ENCODE measurements at regions not wholly inside any gene's neighbourhood (a gene's known extent, or its start where the extent isn't known, plus 50 kb on each side); places are given as distances from the start of the nearest gene placed in this dataset.

DNA sequence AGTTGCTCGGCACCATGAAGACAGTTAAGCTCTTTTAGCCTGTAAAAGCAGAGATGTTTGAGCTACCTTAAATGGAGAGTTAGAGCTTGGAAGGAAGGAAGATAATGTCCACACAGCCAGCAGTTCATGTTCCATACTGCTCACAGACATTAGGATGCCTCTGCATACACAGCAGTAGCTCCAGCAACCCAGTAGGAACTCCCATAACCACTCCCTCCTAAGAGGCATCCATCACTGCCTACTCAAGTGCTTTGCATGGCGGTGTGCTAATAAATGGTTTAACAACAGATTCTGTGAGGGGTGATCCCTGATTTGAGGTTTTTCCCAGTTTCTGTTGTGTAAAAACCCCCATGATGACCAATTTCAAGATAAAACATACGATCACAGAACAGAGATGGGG lies 286.4 kb downstream of the HACE1 start:
- no peak for DNase-seq (ENCODE audit: low read depth)

DNA sequence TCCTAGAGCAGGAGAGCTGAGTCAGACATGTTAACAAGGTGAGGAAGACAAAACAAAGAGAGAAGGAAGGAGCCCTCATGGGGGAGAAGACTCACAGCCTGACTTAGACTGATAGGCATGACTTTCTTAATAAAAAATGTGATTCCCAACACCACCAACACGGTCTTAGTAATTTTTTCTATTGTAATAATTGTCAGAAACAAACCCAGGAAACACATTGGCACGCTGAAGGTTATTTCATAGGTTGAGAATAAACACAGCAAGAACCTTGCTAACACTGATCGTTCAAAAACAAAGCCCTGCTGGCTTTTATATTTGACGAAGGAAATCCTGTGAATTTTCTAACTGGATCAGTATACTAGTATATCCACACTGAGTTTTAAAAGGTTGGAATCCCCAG lies 286.8 kb downstream of the HACE1 start:
- DNase-seq (ENCODE audit: low read depth), result no peak

DNA sequence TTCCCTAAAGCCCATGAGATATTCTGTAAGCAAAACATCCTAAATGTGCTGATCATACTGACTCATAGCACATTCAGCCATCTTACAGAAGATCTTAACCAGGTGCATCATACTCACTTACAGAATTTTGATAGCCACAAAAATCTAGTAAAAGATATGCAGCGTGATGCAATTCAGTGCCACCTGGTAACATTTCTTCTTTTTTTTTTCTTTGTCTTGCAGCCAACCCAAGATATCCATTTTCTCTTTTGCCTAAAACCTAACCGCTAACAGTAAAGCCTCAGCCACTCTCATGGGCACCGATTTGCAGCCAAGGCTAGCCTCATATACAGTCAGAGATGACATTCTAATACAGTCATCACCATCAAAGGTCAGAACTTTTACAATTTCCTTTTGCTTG lies 293.3 kb downstream of the HACE1 start:
- DNase-seq (ENCODE audit: low read depth), result no peak

DNA sequence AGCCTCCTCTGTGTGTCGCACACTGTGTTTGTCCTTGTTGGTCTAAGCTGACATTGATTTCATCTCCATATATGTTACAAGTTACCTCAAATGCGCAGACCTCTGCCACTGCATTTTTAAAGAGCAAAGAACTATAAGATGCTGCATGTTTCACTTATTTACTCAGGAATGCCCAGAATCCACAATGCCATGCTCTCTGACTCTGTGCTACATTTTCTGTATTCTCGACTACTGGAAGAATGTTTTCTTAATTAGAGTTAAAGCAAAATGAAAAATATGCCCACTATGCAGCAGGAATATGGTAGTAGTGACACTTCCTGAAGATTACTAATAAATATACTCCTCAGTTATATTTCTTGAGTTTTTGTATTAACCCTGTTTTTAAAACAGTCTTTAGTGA lies 296.4 kb downstream of the HACE1 start:
- DNase-seq (ENCODE audit: low read depth), result no peak

DNA sequence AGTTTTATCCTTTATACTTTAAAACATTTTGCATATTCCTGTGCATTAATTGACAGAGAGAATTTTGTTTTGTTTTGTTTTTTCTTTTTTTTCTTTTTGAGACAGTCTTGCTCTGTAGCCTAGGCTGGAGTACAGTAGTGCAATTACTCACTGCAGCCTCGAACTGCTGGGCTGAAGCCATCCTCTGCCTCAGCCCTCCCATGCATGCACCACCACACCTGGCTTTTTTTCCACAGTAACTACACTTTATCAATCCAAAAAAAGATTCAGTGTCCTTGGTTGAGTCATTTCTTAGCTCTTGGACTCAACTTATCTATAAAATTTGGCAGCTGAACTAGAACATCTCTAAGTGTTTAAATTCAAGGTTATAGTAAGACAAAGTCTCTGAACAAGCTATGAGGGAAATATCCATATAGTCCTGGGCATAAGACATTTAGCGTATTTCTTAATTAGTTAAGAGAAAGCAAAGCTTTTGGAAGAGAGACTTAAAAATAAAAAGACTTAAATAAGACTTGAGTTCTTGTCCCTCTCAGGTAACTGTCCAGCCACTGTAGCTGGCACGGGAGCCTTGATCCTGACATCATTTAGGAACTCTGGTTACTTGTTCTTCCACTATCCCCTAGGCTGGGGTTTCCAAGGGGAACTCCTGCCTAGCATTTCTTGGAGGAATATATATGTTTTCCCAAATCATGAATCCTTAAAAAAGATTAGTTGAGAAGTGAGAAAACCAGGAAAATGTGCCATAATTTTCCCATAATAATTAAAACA lies 300.1 kb downstream of the HACE1 start:
- no peak for DNase-seq (ENCODE audit: low read depth)

DNA sequence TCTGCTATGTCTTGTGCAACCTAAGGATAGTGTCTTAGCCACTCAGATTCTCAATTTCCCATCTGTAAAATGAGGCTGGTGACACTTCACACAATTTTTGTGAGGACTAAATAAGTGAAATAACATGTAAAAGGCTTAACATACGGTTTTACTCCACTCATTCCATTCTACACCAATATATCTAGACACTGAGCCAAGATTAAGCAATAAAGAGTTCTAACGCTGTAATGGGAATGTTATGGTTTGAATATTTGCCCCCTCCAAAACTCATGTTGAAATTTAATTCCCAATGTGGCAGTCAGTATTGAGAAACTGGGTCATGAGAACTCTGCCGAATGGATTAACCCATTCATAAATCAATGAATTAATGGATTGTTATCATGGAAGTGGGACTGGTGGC lies 301.0 kb downstream of the HACE1 start:
- peak; percentile 27 for DNase-seq (ENCODE audit: low read depth)

DNA sequence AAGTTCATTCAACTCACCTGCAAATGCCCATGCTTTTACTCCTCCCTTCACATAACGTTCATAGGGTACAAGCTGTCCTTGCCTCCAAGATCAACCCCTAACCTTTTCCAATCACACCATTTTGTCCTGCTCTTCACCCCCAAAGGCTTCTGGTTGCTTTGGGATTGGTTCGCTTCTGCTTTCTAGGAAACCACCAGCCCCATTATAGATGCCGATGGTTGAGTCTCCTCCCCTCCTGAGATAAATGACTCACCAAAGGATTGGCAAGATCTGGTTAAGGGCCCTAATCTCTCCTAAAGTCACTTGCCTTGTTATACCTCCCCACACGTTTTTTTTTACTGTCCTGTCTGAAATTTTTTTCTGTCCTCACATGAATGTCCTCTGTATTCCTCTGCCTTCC lies 311.4 kb downstream of the HACE1 start:
- DNase-seq (ENCODE audit: low read depth), result no peak

DNA sequence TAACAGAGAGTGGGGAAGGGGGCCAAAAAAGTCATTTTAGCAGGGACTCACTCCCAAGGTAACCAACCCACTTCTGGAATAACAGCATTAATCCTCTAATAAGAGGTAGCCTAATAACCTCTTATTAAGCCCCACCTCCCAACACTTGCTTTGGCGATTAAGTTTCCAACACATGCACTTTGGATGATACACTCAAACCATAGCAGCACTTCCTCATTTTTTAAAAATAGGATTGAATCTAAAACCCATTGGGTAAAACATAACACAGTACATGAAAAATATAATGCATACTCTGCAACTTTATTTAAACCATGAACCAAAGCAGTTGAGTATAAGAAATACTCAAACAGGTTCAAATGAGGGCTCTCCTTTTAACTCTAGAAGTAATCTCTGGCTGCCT lies 318.3 kb downstream of the HACE1 start:
- no peak for DNase-seq (ENCODE audit: low read depth)

DNA sequence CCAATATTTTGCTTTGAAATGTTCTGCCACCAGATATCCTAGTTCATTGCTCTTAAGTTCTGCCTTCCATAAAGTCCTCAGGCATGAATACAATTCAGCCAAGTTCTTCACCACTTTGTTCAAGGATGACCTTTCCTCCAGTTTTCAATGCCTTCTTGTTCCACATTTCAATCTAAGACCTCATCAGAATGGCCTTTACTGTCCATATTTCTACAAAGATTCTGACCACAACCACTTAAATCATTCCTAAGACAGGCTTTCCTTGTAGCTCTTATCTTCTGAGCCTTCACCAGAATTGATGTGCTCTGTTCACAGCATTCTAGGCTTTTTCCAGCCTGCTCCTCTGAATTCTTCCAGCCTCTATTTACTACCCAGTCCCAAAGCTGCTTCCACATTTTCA lies 319.0 kb downstream of the HACE1 start:
- DNase-seq (ENCODE audit: low read depth), result no peak

DNA sequence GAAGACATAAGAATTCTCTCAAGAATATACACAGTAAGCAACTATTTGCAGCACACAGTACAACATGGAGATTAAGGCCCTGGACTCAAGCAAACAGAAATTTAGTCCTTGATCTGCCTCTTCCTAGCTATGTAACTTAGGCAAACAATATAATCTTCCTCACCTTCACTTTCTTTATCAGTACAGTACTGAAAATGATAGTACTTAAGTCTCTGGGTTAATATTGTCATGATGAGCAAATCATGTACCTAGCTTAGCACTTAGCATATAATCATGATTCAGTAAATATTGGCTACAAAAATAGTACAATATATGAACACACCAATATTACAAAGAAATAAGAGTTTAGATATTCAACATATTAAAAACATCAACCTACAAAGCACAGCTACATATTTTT lies 320.5 kb downstream of the HACE1 start:
- DNase-seq (ENCODE audit: low read depth), result no peak

DNA sequence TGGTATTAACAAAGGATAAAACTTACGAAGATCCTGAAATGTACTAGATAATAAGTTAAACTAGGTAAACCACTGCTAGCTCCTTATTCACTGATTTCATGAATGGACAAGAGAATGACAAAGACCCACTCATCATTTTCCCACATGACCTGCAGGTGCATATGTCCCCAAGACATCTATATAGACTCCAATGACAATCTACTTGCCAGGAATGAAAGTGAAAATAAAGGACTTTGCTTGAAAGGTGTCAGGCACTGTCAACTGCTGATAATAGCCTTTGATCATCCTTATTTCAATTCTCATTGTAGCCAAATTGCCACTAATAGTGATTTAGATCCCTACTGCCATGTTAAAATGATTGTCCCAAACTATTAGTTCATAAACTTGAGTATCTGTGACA lies 321.8 kb downstream of the HACE1 start:
- DNase-seq (ENCODE audit: low read depth), result no peak

DNA sequence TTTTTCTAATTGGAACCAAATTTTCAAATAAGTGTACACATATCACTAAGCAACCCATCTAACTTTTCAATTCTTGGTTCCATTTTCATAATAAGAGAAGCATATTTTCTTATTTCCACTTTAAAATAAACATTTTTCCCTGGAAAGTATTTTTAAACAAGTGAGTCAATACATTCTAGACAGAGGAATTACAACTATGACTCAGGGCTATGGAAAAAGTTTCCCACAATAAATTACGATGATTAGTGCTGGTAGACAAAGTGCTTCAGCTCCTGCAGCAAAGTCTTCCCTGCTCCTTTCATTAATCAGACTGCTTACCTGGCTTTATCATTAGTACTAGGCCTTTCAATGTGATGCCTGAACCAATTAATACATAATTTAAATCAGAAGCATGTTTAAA lies 322.5 kb downstream of the HACE1 start:
- DNase-seq (ENCODE audit: low read depth), result no peak

DNA sequence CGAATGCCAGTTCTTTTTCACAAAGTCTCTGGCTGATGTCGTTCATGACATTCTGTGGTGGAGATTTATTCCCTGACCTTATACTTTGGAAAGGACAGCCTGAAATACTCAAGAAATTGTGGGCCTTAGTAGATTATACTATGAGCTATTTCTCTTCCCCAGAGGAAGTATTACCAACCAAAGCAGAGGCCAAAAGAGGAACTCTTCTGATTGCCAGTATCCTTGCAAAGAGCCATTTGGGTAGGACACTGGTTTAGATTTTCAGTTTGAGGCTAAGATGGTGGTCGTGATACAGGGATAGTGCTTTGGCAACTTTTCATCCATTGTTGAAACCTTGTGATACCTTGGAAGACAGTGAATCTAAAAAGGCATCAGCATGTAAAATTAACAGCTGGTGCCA lies 327.3 kb downstream of the HACE1 start:
- DNase-seq (ENCODE audit: low read depth), result no peak

DNA sequence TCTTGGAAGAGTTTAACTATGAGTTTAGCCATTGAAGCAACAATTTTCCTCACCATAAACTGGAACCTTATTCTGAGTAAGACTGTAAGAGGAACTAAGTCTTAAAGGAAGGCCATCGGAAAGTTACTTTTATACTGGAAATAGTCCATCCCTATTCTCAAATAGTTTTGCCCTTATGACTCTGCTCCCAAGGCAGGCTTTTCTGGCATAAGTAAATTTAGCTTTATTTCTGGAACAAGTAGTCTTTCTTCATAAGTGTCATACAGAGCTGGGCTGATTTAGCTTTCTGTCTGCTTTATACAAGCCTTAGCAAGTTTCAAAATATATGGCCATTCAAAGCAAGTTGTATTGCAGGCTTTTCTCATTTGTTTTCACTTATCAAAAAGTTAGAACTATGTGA lies 328.1 kb downstream of the HACE1 start:
- no peak for DNase-seq (ENCODE audit: low read depth)

DNA sequence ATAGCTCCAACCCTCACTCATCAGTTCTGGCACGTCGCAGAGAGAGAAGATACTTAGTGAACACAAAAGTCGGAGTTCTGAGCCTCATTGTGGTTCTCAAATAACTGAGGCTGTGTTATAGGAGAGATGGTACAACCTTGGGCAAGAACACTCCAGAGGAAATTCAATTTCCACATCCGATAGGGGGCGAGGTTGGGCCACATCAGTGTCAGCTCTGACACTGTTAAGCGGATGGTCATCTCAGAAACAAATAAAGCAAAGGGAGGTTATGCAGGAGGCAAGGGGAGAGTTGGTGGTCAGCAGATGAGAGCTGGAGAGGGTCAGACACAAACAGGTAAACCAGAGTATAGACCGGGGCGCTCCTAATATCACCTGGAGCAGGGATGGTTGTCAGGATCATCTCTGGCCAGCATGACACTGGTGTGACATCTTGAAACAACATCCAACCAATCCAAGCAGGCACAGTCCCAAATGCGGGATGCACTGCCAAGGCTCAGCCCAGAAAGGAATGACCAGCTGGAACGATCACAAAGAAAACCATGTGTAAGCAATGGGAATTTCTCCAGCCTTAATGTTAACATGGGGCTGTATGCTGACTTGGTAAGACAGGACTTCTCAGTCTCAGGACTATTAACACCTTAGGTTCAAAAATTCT lies 331.8 kb downstream of the HACE1 start:
- DNase-seq (ENCODE audit: low read depth), result peak; percentile 13

DNA sequence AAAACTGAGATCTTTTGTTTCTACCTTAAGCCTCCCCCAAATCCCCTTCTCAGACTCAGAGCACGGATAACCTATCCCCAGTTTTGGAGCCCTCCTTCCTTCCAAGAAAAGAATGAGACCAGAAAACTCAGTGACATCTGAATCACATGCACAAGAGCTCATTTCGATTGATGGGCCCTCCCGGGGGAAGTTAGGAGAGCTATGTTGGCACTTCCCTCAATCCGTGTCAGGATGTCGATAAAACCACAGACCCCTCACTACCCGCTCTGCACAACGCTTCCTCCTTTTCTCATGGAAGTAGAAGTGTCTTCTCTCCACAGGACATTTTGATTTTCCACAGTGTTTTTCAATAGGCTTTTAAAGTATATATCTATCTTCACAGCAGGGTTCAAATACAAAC lies 332.4 kb downstream of the HACE1 start:
- DNase-seq (ENCODE audit: low read depth), result no peak

DNA sequence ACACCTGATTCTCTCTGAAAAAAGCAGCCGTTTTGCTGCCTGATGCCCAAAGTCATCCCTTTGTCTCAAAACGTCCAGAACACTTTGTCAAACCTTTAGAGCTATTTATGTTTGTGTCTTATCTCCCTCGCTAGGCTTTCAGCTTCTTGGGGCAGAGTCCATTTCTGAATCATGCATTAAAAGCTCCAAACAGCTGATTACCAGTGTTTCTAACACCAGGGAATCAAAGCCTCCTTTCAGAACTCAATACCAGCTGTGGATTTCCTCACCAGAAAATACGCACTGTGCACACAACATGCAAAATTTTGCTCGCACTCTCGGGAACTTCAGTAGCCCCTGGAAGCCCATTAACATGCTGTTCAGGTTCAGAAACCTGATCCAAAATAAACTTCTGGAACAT lies 333.3 kb downstream of the HACE1 start:
- no peak for DNase-seq (ENCODE audit: low read depth)

DNA sequence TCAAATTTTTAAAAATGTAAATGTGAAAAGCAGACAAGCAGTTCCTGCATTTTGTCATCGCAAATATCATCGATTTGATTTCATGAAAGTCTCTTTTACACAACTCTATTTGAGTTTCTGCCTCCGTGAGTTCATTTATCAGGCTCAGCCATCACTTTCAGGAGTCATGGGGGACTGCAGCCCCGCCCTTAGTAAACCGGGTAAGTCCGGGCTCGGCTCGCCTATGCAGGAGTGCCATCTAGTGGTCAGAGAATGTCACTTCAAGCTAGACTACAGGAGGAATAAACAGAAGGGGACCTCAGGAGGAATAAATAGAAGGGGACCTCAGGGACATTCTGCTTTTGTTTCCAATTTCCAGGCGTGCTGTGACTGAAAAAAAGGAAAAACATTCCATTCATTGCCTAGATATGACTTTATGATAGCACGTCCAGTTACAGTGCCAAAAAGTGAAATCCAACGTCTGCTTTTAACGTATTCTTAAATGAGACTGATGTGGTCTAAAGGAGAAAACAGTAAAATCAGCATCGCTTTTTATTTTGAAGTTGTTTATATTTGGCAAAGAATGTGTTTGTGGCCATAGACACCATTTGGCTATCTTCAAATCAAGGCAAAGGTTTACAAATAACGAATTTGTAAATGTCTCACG lies 333.9 kb downstream of the HACE1 start:
- peak; percentile 59 for DNase-seq (ENCODE audit: low read depth)

DNA sequence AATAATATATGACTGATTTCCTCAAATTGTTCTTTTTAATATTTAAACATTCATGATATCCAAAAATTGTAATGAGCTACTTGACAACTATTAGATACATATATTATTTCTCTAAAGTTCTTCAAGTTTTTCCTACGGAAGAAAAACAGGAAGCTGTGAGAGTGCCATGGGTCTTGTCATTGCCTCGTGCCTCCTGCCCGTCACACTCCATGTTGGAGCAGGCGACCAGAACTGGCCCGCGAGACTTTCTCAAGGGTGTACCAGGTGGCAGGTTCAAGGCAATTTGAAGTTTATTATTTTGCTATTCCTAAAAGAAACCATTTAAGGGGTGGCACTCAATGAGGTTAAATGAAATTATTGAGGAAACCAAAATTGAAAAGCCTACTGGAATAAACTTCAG lies 337.2 kb downstream of the HACE1 start:
- DNase-seq (ENCODE audit: low read depth), result no peak

DNA sequence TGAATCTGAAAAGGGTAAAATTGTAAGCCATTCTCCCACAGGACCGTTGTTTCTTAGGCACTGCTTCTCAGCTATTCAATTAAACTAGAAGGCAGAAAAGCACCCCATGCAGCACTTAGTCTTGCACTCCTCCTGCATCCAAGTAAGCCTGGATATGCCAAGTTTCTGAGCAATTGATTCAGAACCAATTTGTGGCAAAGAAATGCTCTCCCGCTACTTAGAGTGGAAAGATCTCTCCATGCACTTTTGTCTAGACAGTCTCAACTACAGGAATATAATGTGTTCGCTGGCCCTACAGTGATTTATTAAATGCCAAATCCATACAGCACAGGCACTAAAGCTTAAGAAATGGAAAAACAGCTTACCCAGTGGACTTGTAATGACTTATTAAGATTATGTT lies 338.5 kb downstream of the HACE1 start:
- DNase-seq (ENCODE audit: low read depth), result no peak

DNA sequence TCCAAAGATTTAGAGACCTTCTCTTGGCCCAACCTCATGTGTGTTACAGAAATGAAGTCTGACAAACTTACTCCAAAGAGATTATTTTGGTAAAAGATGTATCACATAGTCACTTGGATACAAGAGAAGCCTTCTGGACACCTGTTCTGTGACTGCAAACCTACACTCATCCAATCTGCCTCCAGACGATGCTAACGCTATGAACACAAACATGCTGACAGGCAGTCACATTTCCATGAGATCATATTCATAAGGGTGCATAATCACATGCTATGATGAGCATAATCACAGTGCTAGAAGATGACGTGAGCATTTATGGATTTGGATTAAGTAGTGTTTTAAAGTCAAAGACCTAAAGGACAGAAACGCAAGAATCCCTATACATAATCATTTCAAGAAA lies 340.2 kb downstream of the HACE1 start:
- DNase-seq (ENCODE audit: low read depth), result no peak

DNA sequence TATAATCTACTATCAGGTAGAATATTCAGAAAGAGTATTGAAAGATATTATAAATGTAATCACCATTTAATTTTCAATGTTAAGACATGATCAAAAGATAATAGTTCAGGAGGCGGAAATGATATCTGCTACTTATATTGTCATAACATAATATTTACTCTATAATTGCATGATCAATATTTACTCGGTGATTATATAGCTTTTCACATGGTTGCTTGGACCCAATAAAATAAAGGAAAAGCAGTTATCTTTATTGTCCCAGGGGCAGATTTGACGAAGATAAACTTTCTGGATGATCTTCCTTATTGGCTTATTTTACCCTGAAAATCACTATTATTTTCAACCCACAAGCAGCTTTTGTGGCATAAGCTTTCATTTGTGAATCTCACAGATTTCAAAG lies 350.4 kb downstream of the HACE1 start:
- DNase-seq (ENCODE audit: low read depth), result no peak

DNA sequence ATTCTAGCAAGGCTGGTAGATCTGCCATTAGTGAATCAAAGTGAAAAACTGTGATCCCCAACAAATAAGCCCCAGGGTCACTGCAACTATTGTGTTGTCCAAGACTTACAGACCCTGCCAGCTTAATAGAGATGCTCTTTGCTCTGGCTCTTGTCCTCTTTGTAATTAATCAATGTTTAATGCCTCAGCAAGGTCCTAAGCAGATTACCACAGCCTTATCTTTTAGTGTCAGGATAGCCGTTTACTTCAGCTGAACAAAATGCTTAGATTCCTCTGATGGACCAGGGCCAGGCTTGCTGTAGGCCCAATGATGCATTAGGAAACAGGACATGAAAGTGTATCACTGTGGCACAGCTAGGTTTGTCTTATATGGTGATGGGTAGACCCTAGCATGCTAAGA lies 353.3 kb downstream of the HACE1 start:
- no peak for DNase-seq (ENCODE audit: low read depth)

DNA sequence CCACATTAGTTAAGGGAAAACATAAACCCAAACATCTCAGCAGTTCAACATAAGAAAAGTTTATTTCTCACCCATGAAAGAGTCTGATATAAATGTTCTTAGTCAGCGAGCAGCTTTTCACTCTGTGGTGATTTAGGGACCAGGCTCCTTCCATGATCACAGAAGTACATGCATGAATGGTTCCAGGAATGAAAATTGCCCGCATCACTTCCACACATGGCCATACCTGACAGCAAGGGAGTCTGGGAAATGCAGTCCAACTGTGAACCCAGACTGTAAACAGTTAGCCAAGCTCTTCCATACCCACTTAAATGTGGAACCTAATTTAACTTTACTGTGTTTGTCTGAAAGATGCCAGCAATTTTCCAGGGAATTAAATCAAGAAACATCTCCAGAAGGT lies 353.9 kb downstream of the HACE1 start:
- no peak for DNase-seq (ENCODE audit: low read depth)

Data from fibroblast of gingiva (primary cell).